ENCODE measurements at regions not wholly inside any gene's neighbourhood (a gene's known extent, or its start where the extent isn't known, plus 50 kb on each side); places are given as distances from the start of the nearest gene placed in this dataset.
"Not testable (repeated sequence)": the region's sequence is repeated elsewhere in the genome, so short reads cannot be mapped to it uniquely, and the experiment has no call there.

DNA sequence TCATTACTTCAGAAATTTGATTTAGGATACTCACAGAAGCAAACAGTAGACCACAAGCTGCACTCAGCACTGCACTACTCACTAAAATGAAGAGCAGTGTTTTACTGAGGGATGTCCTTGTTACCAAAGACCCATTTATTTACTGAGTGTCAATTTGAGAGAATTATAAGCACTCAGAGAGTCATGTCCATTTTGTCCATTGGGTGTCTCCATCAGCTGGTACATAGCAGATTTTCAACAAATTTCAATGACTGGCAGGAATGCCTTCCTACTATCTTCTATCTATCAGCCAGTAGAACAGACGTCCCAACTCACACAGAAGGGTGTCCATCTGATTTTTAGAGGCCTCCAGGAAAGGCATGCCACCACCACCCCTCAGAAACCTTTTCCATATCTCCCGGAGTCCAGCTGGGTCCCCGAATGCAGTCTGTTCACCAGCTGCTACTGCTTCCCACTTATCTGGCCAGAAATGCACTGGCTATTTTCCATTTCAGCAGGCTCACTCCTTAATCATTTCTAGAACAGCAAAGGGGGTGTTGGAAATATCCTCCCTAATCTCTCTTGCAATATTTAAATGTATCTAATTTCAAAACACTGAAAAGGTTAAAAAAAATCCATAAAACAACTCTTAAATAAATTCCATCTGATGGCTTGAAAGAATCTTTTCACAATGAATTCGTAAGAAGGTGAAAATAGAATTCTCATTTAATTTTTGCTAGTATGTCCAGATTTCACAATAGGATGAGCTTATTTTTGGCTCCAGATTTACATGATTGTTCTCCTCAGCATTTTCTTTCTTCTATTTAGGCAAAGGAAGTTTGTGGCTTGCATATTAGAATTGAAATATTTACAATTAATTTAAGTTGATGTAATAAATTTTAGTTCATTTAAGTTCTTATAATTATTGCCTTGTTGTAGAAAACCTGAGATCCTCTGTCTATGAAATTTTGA lies 1164.0 kb upstream of the CELF2 start:
- WGBS (ENCODE audit: insufficient coverage), result 90% methylated on average over 4 of the region's 4 CpGs
- intact Hi-C loops (cut with micrococcal nuclease), result no loop called here
- H3K4me1 Mint-ChIP-seq, result no peaks in the 10 kb centered on the region

DNA sequence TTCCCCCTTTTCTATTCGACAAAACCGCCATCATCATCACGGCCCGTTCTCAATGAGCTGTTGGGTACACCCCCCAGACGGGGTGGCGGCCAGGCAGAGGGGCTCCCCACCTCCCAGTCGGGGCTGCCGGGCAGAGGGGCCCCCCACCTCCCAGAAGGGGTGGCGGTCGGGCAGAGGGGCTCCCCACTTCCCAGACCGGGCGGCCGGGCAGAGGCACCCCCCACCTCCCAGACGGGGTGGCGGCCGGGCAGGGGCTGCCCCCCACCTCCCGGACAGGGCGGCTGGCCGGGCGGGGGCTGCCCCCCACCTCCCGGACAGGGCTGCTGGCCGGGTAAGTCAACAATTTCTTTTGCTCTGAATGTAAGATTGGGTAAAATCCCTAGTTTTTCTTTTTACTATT lies 1162.2 kb upstream of the CELF2 start:
- H3K4me3 ChIP-seq (ENCODE audit: low read length); H3K27ac Mint-ChIP-seq; H3K27me3 ChIP-seq (ENCODE audit: control insufficient read depth, insufficient read depth, low read length); H3K9me3 ChIP-seq (ENCODE audit: control insufficient read depth, insufficient read depth, low read length); H3K27ac ChIP-seq (ENCODE audit: low read length); H3K4me3 Mint-ChIP-seq; ATAC-seq; H3K27me3 Mint-ChIP-seq (ENCODE audit: low read depth in 2 of 2); intact Hi-C loops (cut with micrococcal nuclease); H3K4me1 Mint-ChIP-seq; DNase-seq; H3K36me3 ChIP-seq (ENCODE audit: control insufficient read depth, insufficient read depth, low read length); H3K4me1 ChIP-seq (ENCODE audit: control insufficient read depth, insufficient read depth, low read length): not testable (repeated sequence)
- WGBS (ENCODE audit: insufficient coverage), result 93% methylated on average over 11 of the region's 22 CpGs
- Mint-ChIP-seq H3K9me3 (peaks cover 11 to 17% of the 10 kb centered on the region in 2 donors), H3K36me3 (peaks cover 11% of the 10 kb centered on the region)

More for the DNA sequence above, 1164.0 kb upstream of the CELF2 start:
- Histone ChIP-seq H3K4me3 (ENCODE audit: low read length) (no peak overlapping the region), H3K4me1 (ENCODE audit: control insufficient read depth, insufficient read depth, low read length) (no peaks in the 10 kb centered on the region), H3K27ac (ENCODE audit: low read length) (no peak overlapping the region), H3K36me3 (ENCODE audit: control insufficient read depth, insufficient read depth, low read length) (no peaks in the 10 kb centered on the region), H3K9me3 (ENCODE audit: control insufficient read depth, insufficient read depth, low read length) (peaks cover 4% of the 10 kb centered on the region), H3K27me3 (ENCODE audit: control insufficient read depth, insufficient read depth, low read length) (no peaks in the 10 kb centered on the region)
- DNase-seq (no peak), ATAC-seq (no peak)
- Mint-ChIP-seq H3K36me3 (peaks cover 11% of the 10 kb centered on the region), H3K9me3 (peaks cover 8 to 17% of the 10 kb centered on the region in 2 donors), H3K27me3 (ENCODE audit: low read depth in 2 of 2) (no peaks in the 10 kb centered on the region), H3K4me3 (no peak overlapping the region), H3K27ac (no peak overlapping the region)
- TF ChIP-seq, protein P1, sequence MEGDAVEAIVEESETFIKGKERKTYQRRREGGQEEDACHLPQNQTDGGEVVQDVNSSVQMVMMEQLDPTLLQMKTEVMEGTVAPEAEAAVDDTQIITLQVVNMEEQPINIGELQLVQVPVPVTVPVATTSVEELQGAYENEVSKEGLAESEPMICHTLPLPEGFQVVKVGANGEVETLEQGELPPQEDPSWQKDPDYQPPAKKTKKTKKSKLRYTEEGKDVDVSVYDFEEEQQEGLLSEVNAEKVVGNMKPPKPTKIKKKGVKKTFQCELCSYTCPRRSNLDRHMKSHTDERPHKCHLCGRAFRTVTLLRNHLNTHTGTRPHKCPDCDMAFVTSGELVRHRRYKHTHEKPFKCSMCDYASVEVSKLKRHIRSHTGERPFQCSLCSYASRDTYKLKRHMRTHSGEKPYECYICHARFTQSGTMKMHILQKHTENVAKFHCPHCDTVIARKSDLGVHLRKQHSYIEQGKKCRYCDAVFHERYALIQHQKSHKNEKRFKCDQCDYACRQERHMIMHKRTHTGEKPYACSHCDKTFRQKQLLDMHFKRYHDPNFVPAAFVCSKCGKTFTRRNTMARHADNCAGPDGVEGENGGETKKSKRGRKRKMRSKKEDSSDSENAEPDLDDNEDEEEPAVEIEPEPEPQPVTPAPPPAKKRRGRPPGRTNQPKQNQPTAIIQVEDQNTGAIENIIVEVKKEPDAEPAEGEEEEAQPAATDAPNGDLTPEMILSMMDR (IDR thresholded peaks at IDR 0.05), result no peak

DNA sequence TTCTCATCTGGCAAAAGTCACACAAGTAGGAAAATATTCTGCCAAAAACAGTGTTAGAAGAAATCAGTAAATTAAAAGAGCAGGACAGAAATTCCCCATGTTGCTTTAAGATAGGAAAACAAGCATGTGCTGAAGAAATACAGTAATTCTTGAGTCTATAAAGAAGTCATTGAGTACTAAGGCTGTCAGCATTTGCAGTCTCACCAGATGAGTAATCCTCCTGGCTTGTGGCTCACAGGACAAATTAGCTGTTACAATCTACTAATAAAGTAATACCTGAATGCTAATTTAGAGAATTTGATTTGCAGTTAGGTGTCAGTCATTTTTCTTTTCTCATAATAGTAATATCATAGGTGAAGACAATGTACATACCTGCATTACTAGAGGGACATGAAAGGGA lies 1158.9 kb upstream of the CELF2 start:
- Mint-ChIP-seq H3K4me1 (no peaks in the 10 kb centered on the region), H3K9me3 (peaks cover 12% of the 10 kb centered on the region in 2 donors), H3K27me3 (ENCODE audit: low read depth in 2 of 2) (no peaks in the 10 kb centered on the region), H3K4me3 (no peak overlapping the region), H3K36me3 (no peaks in the 10 kb centered on the region), H3K27ac (no peak overlapping the region)
- TF ChIP-seq, protein P1 (IDR thresholded peaks at IDR 0.05), result no peak
- Histone ChIP-seq H3K9me3 (ENCODE audit: control insufficient read depth, insufficient read depth, low read length) (peaks cover 4% of the 10 kb centered on the region), H3K27ac (ENCODE audit: low read length) (no peak overlapping the region), H3K27me3 (ENCODE audit: control insufficient read depth, insufficient read depth, low read length) (no peaks in the 10 kb centered on the region), H3K4me3 (ENCODE audit: low read length) (no peak overlapping the region), H3K4me1 (ENCODE audit: control insufficient read depth, insufficient read depth, low read length) (no peaks in the 10 kb centered on the region), H3K36me3 (ENCODE audit: control insufficient read depth, insufficient read depth, low read length) (no peaks in the 10 kb centered on the region)
- intact Hi-C loops (cut with micrococcal nuclease), result no loop called here
- no peak for ATAC-seq
- DNase-seq, result no peak

DNA sequence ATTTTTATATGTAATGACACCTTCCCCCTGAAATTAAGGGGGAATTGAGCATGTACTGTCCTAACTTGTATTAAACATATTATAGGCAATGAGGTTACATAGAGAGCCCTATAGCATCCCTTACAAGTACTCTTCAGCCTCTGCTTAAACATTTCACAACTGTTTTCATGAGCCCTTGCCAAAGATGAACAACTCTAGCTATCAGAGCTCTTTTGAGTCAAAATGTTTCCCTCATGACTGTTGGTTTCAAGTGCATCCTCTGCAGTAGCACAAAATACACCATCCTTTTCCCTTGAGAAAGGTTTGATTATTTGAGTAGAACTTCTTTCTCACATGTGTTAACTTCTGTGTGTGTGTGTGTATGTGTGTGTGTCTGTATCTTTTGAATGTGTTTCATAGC lies 1157.6 kb upstream of the CELF2 start:
- Mint-ChIP-seq H3K4me1 (no peaks in the 10 kb centered on the region), H3K27ac (no peak overlapping the region), H3K4me3 (no peak overlapping the region), H3K27me3 (ENCODE audit: low read depth in 2 of 2) (no peaks in the 10 kb centered on the region), H3K36me3 (no peaks in the 10 kb centered on the region), H3K9me3 (peaks cover 10 to 12% of the 10 kb centered on the region in 2 donors)
- ATAC-seq (no peak), DNase-seq (no peak)
- TF ChIP-seq, protein P1 (IDR thresholded peaks at IDR 0.05), result no peak
- H3K4me3 ChIP-seq (ENCODE audit: low read length), result no peak overlapping the region
- no peak overlapping the region for H3K27ac ChIP-seq (ENCODE audit: low read length)
- intact Hi-C loops (cut with micrococcal nuclease), result no loop called here
- H3K9me3 ChIP-seq (ENCODE audit: control insufficient read depth, insufficient read depth, low read length), result peaks cover 4% of the 10 kb centered on the region
- no peaks in the 10 kb centered on the region for H3K36me3 ChIP-seq (ENCODE audit: control insufficient read depth, insufficient read depth, low read length)
- no peaks in the 10 kb centered on the region for H3K4me1 ChIP-seq (ENCODE audit: control insufficient read depth, insufficient read depth, low read length)
- no peaks in the 10 kb centered on the region for H3K27me3 ChIP-seq (ENCODE audit: control insufficient read depth, insufficient read depth, low read length)
